ENCODE measurements at regions not wholly inside any gene's neighbourhood (a gene's known extent, or its start where the extent isn't known, plus 50 kb on each side); places are given as distances from the start of the nearest gene placed in this dataset.

GRCh38 chr6:40302856-40303454, 284.2 kb downstream of the LRFN2 start:
- TF ChIP-seq CTCF (IDR thresholded peaks at IDR 0.05) (no peak), GABPA (IDR thresholded peaks at IDR 0.05; ENCODE audit: low read depth) (no peak), PBX3 (IDR thresholded peaks at IDR 0.05) (no peak), SIN3A (IDR thresholded peaks at IDR 0.05; ENCODE audit: borderline replicate concordance, low read depth, low read length) (no peak), YY1 (IDR thresholded peaks at IDR 0.05; ENCODE audit: low read depth) (no peak), EP300 (IDR thresholded peaks at IDR 0.05; ENCODE audit: borderline replicate concordance in 1 of 2, low read depth in 1 of 2, low read length in 1 of 2) (no peak), POLR2AphosphoS5 (IDR thresholded peaks at IDR 0.05; ENCODE audit: low read depth, low read length) (no peak), JUND (IDR thresholded peaks at IDR 0.05) (no peak), SMC3 (IDR thresholded peaks at IDR 0.05; ENCODE audit: low read depth, low read length) (no peak), RFX5 (IDR thresholded peaks at IDR 0.05; ENCODE audit: low read length) (no peak)
- TF ChIP-seq, protein P1, sequence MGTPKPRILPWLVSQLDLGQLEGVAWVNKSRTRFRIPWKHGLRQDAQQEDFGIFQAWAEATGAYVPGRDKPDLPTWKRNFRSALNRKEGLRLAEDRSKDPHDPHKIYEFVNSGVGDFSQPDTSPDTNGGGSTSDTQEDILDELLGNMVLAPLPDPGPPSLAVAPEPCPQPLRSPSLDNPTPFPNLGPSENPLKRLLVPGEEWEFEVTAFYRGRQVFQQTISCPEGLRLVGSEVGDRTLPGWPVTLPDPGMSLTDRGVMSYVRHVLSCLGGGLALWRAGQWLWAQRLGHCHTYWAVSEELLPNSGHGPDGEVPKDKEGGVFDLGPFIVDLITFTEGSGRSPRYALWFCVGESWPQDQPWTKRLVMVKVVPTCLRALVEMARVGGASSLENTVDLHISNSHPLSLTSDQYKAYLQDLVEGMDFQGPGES (IDR thresholded peaks at IDR 0.05; ENCODE audit: low read depth, low read length) = no peak
